ENCODE measurements at regions not wholly inside any gene's neighbourhood (a gene's known extent, or its start where the extent isn't known, plus 50 kb on each side); places are given as distances from the start of the nearest gene placed in this dataset.

DNA sequence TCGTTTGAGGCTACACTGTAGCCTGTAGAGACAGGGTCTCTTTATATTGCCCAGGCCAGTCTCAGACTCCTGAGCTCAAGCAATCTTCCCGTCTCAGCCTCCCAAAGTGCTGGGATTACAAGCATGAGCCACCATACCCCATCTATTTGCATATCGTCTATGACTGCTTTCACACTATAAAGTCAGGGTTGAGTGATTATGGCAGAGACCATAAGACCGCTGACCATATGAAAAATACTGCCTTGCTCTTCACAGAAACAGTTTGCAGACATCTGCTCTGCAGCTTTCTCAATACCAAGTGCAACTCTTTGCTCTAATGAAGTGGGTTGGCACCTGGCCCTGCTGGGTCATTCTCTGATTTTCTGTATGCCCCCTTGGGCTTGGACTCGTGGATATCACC, 79.5 kb upstream of the PAK5 start:
- TF ChIP-seq TAF1 (IDR thresholded peaks at IDR 0.05; ENCODE audit: low read depth), result no peak
- TF ChIP-seq, protein P1, sequence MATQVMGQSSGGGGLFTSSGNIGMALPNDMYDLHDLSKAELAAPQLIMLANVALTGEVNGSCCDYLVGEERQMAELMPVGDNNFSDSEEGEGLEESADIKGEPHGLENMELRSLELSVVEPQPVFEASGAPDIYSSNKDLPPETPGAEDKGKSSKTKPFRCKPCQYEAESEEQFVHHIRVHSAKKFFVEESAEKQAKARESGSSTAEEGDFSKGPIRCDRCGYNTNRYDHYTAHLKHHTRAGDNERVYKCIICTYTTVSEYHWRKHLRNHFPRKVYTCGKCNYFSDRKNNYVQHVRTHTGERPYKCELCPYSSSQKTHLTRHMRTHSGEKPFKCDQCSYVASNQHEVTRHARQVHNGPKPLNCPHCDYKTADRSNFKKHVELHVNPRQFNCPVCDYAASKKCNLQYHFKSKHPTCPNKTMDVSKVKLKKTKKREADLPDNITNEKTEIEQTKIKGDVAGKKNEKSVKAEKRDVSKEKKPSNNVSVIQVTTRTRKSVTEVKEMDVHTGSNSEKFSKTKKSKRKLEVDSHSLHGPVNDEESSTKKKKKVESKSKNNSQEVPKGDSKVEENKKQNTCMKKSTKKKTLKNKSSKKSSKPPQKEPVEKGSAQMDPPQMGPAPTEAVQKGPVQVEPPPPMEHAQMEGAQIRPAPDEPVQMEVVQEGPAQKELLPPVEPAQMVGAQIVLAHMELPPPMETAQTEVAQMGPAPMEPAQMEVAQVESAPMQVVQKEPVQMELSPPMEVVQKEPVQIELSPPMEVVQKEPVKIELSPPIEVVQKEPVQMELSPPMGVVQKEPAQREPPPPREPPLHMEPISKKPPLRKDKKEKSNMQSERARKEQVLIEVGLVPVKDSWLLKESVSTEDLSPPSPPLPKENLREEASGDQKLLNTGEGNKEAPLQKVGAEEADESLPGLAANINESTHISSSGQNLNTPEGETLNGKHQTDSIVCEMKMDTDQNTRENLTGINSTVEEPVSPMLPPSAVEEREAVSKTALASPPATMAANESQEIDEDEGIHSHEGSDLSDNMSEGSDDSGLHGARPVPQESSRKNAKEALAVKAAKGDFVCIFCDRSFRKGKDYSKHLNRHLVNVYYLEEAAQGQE (IDR thresholded peaks at IDR 0.05; ENCODE audit: low read depth), result no peak
- TF ChIP-seq, protein P2, sequence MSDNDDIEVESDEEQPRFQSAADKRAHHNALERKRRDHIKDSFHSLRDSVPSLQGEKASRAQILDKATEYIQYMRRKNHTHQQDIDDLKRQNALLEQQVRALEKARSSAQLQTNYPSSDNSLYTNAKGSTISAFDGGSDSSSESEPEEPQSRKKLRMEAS (IDR thresholded peaks at IDR 0.05), result no peak
- TF ChIP-seq YY1 (IDR thresholded peaks at IDR 0.05; ENCODE audit: low read depth), result no peak
- no peak for TF ChIP-seq CEBPB (IDR thresholded peaks at IDR 0.05)
- no peak for TF ChIP-seq CREB1 (IDR thresholded peaks at IDR 0.05; ENCODE audit: low read depth)
- TF ChIP-seq TCF12 (IDR thresholded peaks at IDR 0.05; ENCODE audit: low read depth), result no peak

Data from Ishikawa (cell line).